DMS79 treated with DMSO at 0.1 percent for 48 hours (cell line): ENCODE measurements at regions not wholly inside any gene's neighbourhood (a gene's known extent, or its start where the extent isn't known, plus 50 kb on each side); places are given as distances from the start of the nearest gene placed in this dataset.
"Not testable (repeated sequence)": the region's sequence is repeated elsewhere in the genome, so short reads cannot be mapped to it uniquely, and the experiment has no call there.

ENCODE experiments used
- DNase-seq: peaks from one replicate; lab custom pipeline; 2025; lab: John Stamatoyannopoulos, UW

GRCh38 chr18:70822691-70823090 lies 533.8 kb downstream of the SOCS6 start:
- DNase-seq, result no peak

- no peak for DNase-seq
These were observed 533.3 kb downstream of the SOCS6 start for GRCh38 chr18:70822117-70822516.

- DNase-seq, result no peak
These were observed 519.7 kb downstream of the SOCS6 start for GRCh38 chr18:70808481-70809056.

DNA sequence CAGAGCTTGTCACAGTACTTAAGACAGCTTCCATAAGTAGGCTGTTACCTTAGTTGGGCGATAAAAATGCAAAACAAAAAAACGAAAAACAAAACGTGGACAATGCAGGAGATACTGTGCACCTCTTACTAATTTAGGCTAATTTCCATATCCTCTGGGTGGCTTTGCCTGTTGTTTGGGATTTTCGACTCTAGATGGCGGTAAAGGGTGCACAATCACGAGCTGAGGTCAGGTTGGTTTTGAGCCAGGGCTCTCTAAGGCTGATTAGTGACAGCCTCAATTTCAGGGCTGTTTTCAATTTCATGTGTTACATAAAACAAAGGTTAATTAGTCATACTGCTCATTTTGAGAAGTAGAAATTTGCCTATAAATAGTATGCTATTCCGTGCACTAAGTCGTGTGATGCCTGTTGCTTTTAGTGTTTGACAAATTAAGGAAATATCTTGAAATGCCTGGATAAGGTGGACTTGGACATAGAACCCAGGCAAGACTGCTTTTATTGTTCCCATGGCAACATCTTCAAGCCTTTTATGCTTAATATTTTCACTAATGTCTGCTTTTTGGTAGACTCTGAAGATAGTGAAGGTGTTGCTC lies 493.1 kb downstream of the SOCS6 start:
- peak; percentile 22 for DNase-seq

- DNase-seq, result not testable (repeated sequence)
These were observed 477.4 kb downstream of the SOCS6 start for GRCh38 chr18:70766254-70766653.

GRCh38 chr18:70762812-70763211 lies 474.0 kb downstream of the SOCS6 start:
- no peak for DNase-seq

- DNase-seq, result no peak
These were observed 469.9 kb downstream of the SOCS6 start for GRCh38 chr18:70758780-70759179.

- DNase-seq, result no peak
These were observed 465.6 kb downstream of the SOCS6 start for GRCh38 chr18:70754486-70754885.

GRCh38 chr18:70732916-70733315 lies 444.1 kb downstream of the SOCS6 start:
- no peak for DNase-seq

GRCh38 chr18:70732188-70732587 lies 443.3 kb downstream of the SOCS6 start:
- DNase-seq, result no peak

- no peak for DNase-seq
These were observed 431.8 kb downstream of the SOCS6 start for GRCh38 chr18:70720607-70721006.

- DNase-seq, result no peak
These were observed 420.9 kb downstream of the SOCS6 start for GRCh38 chr18:70709720-70710119.

GRCh38 chr18:70709144-70709543 lies 420.3 kb downstream of the SOCS6 start:
- no peak for DNase-seq

DNA sequence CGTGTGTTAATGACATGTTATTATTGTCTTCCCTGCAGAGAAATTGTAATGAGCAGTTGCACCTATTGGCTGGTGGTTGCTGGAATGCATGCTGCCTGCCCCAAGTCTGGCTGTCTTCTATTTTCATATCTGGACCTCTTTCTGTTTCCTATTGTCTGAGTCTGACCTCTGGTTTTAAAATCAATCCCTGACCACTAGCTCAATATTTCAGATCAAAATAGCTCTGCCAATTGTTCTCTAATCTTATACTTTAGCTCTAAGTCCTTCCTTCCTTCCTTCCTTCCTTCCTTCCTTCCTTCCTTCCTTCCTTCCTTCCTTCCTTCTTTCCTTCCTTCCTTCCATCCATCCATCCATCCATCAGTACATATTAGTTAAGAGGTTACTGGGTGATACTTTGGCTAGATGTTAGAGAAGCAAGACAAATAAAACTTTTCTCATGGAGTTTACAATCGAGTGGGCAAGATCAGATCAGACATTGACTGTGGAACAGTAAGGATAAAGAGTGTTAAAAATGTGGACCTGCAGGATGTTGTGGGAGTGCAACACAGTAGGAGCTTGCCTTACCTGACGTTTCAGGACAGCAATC lies 417.1 kb downstream of the SOCS6 start:
- DNase-seq, result no peak

DNA sequence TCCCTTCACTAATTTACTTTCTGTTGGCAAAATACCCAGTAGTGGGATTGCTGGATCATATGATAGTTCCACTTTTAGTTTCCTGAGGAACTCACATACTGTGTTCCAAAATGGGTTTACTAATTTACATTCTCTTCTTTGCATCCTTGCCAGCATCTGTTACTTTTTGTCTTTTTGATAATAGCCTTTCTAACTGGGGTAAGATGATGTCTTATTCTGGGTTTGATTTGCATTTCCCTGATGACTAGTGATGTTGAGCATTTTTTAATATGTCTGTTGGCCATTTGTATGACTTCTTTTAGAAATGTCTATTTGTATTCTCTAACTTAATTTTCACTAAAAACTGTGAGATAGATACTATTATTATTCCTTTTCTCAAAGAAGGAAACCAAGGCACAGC lies 411.7 kb downstream of the SOCS6 start:
- DNase-seq, result no peak

- no peak for DNase-seq
These were observed 409.7 kb downstream of the SOCS6 start for GRCh38 chr18:70698574-70698973.

DNA sequence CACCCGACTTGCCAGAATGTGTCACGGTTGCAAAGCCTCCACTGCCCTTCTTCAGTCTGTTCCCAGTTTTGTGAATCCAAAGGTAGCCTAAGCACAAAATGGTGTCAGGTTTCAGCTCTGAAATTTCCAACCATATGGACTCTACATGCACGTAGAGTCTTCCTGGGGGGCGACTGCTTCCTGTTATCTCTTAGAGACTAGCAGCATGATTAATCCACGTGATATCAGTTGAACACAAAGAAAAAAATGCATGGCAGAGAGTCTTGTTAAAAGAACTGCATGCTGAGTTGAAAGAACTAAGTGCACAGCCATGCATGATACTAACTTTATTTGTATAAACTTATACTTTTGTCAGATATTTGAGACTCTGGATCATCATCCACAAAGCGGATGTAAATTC lies 404.4 kb downstream of the SOCS6 start:
- DNase-seq, result no peak

DNA sequence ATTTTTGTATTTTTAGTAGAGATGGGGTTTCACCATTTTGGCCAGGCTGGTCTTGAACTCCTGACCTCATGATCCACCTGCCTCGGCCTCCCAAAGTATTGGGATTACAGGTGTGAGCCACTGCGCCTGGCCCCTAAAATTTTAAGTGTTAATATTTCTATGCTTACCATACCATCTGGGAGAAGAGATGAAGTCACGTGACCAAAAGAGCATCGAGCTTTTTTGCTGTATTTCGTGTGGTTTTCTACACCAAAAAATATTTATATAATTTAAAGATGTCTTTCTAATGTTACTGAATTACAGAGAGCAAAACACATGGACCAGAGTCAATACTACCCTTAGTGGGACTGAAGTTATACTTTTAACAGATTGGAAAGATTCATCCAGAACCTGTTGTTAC lies 400.9 kb downstream of the SOCS6 start:
- DNase-seq, result not testable (repeated sequence)

DNA sequence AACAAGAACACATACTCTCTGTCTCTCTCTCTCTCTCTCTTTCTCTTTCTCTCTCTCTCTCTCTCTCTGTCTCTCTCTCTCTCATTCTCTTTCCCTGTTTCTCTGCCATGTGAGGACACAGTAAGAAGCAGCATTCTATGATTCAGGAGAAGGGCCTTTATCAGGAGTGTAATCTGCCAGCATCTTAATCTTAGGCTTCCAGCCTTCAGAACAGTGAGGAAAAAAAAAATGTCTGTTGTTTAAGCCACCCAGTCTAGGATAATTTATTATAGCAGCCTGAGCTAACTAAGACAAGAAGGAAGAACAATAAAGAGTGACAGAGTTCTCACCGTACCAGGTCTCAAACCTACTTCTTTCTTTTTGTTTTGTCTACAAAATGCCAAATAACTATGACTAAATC lies 399.4 kb downstream of the SOCS6 start:
- no peak for DNase-seq

GRCh38 chr18:70684821-70685220 lies 396.0 kb downstream of the SOCS6 start:
- no peak for DNase-seq

DNA sequence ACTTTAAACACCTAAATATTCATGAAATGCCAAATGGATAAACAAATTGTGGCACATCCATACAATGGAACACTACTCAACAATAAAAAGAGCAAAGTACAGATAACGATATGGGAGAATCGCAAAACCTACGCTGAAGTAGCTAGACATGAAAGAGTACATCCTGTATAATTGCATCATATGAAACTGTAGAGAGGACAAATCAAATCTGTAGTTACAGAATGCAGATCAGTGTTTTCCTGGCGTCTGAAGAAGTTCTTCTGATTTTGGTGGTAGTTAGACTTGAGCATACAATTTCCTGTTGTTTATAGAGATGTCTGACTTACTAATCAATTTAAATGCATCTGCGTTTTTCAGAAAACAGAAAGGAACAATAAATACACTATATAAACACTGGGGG lies 394.4 kb downstream of the SOCS6 start:
- DNase-seq, result no peak

GRCh38 chr18:70674896-70675295 lies 386.1 kb downstream of the SOCS6 start:
- no peak for DNase-seq

GRCh38 chr18:70673831-70674230 lies 385.0 kb downstream of the SOCS6 start:
- DNase-seq, result no peak

GRCh38 chr18:70672581-70672980 lies 383.7 kb downstream of the SOCS6 start:
- DNase-seq, result no peak
